ENCODE measurements at regions not wholly inside any gene's neighbourhood (a gene's known extent, or its start where the extent isn't known, plus 50 kb on each side); places are given as distances from the start of the nearest gene placed in this dataset.
"Not testable (repeated sequence)": the region's sequence is repeated elsewhere in the genome, so short reads cannot be mapped to it uniquely, and the experiment has no call there.

GRCh38 chr1:208979776-208980175 lies 603.7 kb upstream of the CAMK1G start:
- no peak for FAIRE-seq

- FAIRE-seq = no peak
Observed at GRCh38 chr1:208980605-208981004, 602.9 kb upstream of the CAMK1G start.

- no peak for FAIRE-seq
Observed at GRCh38 chr1:208985231-208985630, 598.3 kb upstream of the CAMK1G start.

GRCh38 chr1:208988811-208989222 lies 594.7 kb upstream of the CAMK1G start:
- no peak for FAIRE-seq

- no peak for FAIRE-seq
Observed at GRCh38 chr1:208990456-208990855, 593.1 kb upstream of the CAMK1G start.

- not testable (repeated sequence) for FAIRE-seq
Observed at GRCh38 chr1:208997053-208997452, 586.5 kb upstream of the CAMK1G start.

- no peak for FAIRE-seq
Observed at GRCh38 chr1:208997726-208998312, 585.7 kb upstream of the CAMK1G start.

- no peak for FAIRE-seq
Observed at GRCh38 chr1:209008586-209008985, 574.9 kb upstream of the CAMK1G start.

GRCh38 chr1:209010475-209011230 lies 572.9 kb upstream of the CAMK1G start:
- no peak for FAIRE-seq

- no peak for FAIRE-seq
Observed at GRCh38 chr1:209012443-209013196, 570.9 kb upstream of the CAMK1G start.

- no peak for FAIRE-seq
Observed at GRCh38 chr1:209015092-209015491, 568.4 kb upstream of the CAMK1G start.

- no peak for FAIRE-seq
Observed at GRCh38 chr1:209021622-209022021, 561.9 kb upstream of the CAMK1G start.

GRCh38 chr1:209023790-209024189 lies 559.7 kb upstream of the CAMK1G start:
- no peak for FAIRE-seq

- no peak for FAIRE-seq
Observed at GRCh38 chr1:209029737-209030136, 553.8 kb upstream of the CAMK1G start.

GRCh38 chr1:209030454-209031167 lies 552.9 kb upstream of the CAMK1G start:
- no peak for FAIRE-seq

GRCh38 chr1:209037064-209037463 lies 546.5 kb upstream of the CAMK1G start:
- no peak for FAIRE-seq

- FAIRE-seq = no peak
Observed at GRCh38 chr1:209038316-209038715, 545.2 kb upstream of the CAMK1G start.

- FAIRE-seq = no peak
Observed at GRCh38 chr1:209038735-209039134, 544.8 kb upstream of the CAMK1G start.

GRCh38 chr1:209040351-209040750 lies 543.2 kb upstream of the CAMK1G start:
- no peak for FAIRE-seq

GRCh38 chr1:209041927-209042326 lies 541.6 kb upstream of the CAMK1G start:
- FAIRE-seq = no peak

- no peak for FAIRE-seq
Observed at GRCh38 chr1:209042413-209042812, 541.1 kb upstream of the CAMK1G start.

GRCh38 chr1:209045331-209046057 lies 538.0 kb upstream of the CAMK1G start:
- no peak for FAIRE-seq

GRCh38 chr1:209046058-209046417 lies 537.5 kb upstream of the CAMK1G start:
- FAIRE-seq = no peak
